ENCODE measurements at regions not wholly inside any gene's neighbourhood (a gene's known extent, or its start where the extent isn't known, plus 50 kb on each side); places are given as distances from the start of the nearest gene placed in this dataset.

- DNase-seq (no peak), ATAC-seq (no peak)
- H3K36me3 ChIP-seq (ENCODE audit: insufficient read depth in 1 of 2, low read depth in 1 of 2) = no peaks in the 10 kb centered on the region
- WGBS, 3 donors = 83 to 92% (median 86%) methylated on average over 2 of the region's 2 CpGs
- intact Hi-C loops (cut with DNase I) = loop anchor here (5.0 to 10.0 kb wide), 2 partner anchors 719 to 831 kb away; no protein-coding TSS in a partner anchor
- H3K27me3 ChIP-seq (ENCODE audit: insufficient read depth in 3 of 3, low read length in 2 of 3) = no peaks in the 10 kb centered on the region
- H3K4me1 ChIP-seq = no peaks in the 10 kb centered on the region
- no peak overlapping the region for H3K27ac ChIP-seq
- no peak overlapping the region for H3K4me3 ChIP-seq
- TF ChIP-seq, protein P1, sequence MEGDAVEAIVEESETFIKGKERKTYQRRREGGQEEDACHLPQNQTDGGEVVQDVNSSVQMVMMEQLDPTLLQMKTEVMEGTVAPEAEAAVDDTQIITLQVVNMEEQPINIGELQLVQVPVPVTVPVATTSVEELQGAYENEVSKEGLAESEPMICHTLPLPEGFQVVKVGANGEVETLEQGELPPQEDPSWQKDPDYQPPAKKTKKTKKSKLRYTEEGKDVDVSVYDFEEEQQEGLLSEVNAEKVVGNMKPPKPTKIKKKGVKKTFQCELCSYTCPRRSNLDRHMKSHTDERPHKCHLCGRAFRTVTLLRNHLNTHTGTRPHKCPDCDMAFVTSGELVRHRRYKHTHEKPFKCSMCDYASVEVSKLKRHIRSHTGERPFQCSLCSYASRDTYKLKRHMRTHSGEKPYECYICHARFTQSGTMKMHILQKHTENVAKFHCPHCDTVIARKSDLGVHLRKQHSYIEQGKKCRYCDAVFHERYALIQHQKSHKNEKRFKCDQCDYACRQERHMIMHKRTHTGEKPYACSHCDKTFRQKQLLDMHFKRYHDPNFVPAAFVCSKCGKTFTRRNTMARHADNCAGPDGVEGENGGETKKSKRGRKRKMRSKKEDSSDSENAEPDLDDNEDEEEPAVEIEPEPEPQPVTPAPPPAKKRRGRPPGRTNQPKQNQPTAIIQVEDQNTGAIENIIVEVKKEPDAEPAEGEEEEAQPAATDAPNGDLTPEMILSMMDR (IDR thresholded peaks at IDR 0.05) = no peak
- H3K9me3 ChIP-seq = no peaks in the 10 kb centered on the region
Observed at GRCh38 chr16:52193441-52193840, 353.5 kb downstream of the TOX3 start.

DNA sequence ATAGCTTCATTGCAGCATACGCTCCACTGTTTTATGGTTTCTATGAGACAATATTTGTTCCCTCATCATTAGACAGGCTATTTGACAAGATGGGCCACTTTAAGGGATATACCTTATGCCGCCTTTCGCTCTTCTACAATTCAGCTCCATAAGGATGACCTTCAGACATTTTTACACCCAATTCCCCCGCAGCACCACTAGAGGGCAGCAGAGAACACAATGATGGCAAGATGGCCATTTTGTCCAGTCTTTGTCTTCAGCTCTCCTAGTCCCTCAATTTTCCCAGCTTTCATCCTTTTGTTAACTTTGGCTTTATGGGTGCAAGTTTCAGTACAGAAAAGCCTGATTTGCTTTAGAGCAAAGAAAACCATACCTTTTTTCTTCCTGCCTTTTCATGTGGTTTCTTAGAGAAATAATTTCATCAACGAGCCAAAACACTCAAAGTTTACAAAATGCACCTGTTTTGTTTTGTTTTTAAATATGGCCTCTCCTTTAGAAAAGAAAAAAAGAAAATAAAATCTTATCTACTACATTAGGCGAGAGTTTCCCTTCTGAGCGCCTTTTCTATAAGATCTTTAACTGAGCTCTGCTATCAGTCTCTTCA, 355.3 kb downstream of the TOX3 start:
- intact Hi-C loops (cut with DNase I) = loop anchor here (5.0 to 10.0 kb wide), 2 partner anchors 721 to 833 kb away; no protein-coding TSS in a partner anchor

DNA sequence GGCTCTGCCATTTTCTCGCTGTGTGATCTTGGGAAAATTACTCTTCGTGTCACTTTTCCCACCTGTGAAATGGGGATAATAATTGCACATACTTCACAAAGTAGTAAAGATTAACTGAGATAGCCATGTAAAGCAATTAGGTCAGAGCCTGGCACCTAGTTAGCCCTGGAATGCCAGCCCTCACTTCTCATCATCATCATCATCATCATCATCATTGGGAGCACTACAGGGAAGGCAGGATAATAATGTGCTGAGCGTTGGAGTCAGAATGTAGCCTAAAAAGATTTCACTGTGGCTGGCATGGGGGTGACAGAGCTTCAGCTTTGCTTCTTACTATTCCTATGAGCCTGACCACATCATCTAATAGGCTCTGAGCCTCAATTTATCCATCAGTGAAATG, 362.6 kb downstream of the TOX3 start:
- Histone ChIP-seq H3K36me3 (ENCODE audit: insufficient read depth in 1 of 2, low read depth in 1 of 2) (no peaks in the 10 kb centered on the region), H3K9me3 (no peaks in the 10 kb centered on the region), H3K27ac (no peak overlapping the region), H3K4me3 (no peak overlapping the region), H3K27me3 (ENCODE audit: insufficient read depth in 3 of 3, low read length in 2 of 3) (no peaks in the 10 kb centered on the region), H3K4me1 (no peaks in the 10 kb centered on the region)
- intact Hi-C loops (cut with DNase I) = no loop called here
- no peak for ATAC-seq
- 47 to 57% (median 53%) methylated on average over 3 of the region's 3 CpGs for WGBS, 3 donors
- no peak for DNase-seq
- TF ChIP-seq, protein P1 (IDR thresholded peaks at IDR 0.05) = no peak

More for the DNA sequence above, 355.3 kb downstream of the TOX3 start:
- DNase-seq (peak; percentile 25 to 59), ATAC-seq (no peak)
- Histone ChIP-seq H3K4me3 (no peak overlapping the region), H3K9me3 (no peaks in the 10 kb centered on the region), H3K27me3 (ENCODE audit: insufficient read depth in 3 of 3, low read length in 2 of 3) (no peaks in the 10 kb centered on the region), H3K27ac (no peak overlapping the region), H3K36me3 (ENCODE audit: insufficient read depth in 1 of 2, low read depth in 1 of 2) (no peaks in the 10 kb centered on the region), H3K4me1 (no peaks in the 10 kb centered on the region)
- TF ChIP-seq, protein P1 (IDR thresholded peaks at IDR 0.05) = peak; percentile 67
- 49 to 52% (median 49%) methylated on average over 7 of the region's 7 CpGs for WGBS, 3 donors

DNA sequence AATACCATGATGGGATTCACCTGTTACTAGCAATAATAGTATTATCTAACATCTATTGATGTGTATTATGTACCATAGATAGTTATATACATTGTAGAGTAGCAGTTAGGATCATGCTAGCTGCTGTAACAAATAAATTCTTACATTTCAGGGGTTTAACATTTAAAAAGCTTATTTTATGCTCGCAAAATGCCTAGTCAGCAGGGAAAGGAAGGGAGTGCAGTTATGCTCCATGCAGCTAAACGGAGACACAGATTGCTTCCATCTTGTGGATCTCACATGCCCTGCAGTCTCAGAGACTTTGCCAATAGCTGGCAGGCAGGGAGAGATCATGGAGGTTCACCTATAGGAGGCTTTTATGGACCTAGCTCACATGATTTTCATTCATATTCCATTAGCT, 364.1 kb downstream of the TOX3 start:
- H3K27me3 ChIP-seq (ENCODE audit: insufficient read depth in 3 of 3, low read length in 2 of 3) = no peaks in the 10 kb centered on the region
- H3K4me3 ChIP-seq = no peak overlapping the region
- ATAC-seq = no peak
- TF ChIP-seq, protein P1 (IDR thresholded peaks at IDR 0.05) = no peak
- 74 to 81% (median 75%) methylated on average over 2 of the region's 2 CpGs for WGBS, 3 donors
- no peaks in the 10 kb centered on the region for H3K4me1 ChIP-seq
- no peaks in the 10 kb centered on the region for H3K36me3 ChIP-seq (ENCODE audit: insufficient read depth in 1 of 2, low read depth in 1 of 2)
- H3K27ac ChIP-seq = no peak overlapping the region
- intact Hi-C loops (cut with DNase I) = no loop called here
- no peak for DNase-seq
- H3K9me3 ChIP-seq = no peaks in the 10 kb centered on the region

- Histone ChIP-seq H3K27ac (no peak overlapping the region), H3K4me1 (no peaks in the 10 kb centered on the region), H3K4me3 (no peak overlapping the region), H3K9me3 (no peaks in the 10 kb centered on the region), H3K27me3 (ENCODE audit: insufficient read depth in 3 of 3, low read length in 2 of 3) (no peaks in the 10 kb centered on the region), H3K36me3 (ENCODE audit: insufficient read depth in 1 of 2, low read depth in 1 of 2) (no peaks in the 10 kb centered on the region)
- DNase-seq (no peak), ATAC-seq (no peak)
- intact Hi-C loops (cut with DNase I) = no loop called here
- 80 to 87% (median 81%) methylated on average over 2 of the region's 2 CpGs for WGBS, 3 donors
- TF ChIP-seq, protein P1 (IDR thresholded peaks at IDR 0.05) = no peak
Observed at GRCh38 chr16:52174168-52174567, 372.8 kb downstream of the TOX3 start.

Measured in psoas muscle (tissue), 7 donors.